GM12878 (cell line): ENCODE measurements at regions not wholly inside any gene's neighbourhood (a gene's known extent, or its start where the extent isn't known, plus 50 kb on each side); places are given as distances from the start of the nearest gene placed in this dataset.

Experiments
- CTCF ChIP-seq, 3 experiments: IDR thresholded peaks in 2 of 3; conservative IDR thresholded peaks in 1 of 3; 2 replicates each; pipeline ENCODE4 v1.5.1; 2011; ENCODE audit warnings: low read depth in 3 of 3, low read length in 3 of 3, mild to moderate bottlenecking in 3 of 3, control low read depth in 2 of 3, moderate library complexity in 2 of 3, inconsistent platforms in 1 of 3, mixed read lengths in 1 of 3; ENCODE audit not compliant: control insufficient read depth in 2 of 3, insufficient read depth in 1 of 3; ENCODE audit errors: extremely low read depth in 1 of 3
- E4F1 ChIP-seq: fragments of 450-650 bp; IDR thresholded peaks from 2 replicates; pipeline ENCODE4 v1.6.1; 2018; ENCODE audit warnings: borderline replicate concordance, mild to moderate bottlenecking; ENCODE audit not compliant: partially characterized antibody
- EZH2 ChIP-seq: IDR thresholded peaks from 2 replicates; pipeline ENCODE4 v1.6.1; 2012; ENCODE audit warnings: low read depth, mild to moderate bottlenecking, control low read depth, inconsistent platforms, low read length, borderline replicate concordance; ENCODE audit not compliant: control insufficient read depth
- HSF1 ChIP-seq: fragments of 150-350 bp; IDR thresholded peaks from 2 replicates; pipeline ENCODE4 v1.6.1; 2014; ENCODE audit warnings: mild to moderate bottlenecking, low read depth, low read length
- POLR2A ChIP-seq: IDR thresholded peaks from 2 replicates; pipeline ENCODE4 v1.6.1; 2011; ENCODE audit warnings: low read depth, mild to moderate bottlenecking, low read length
- RAD21 ChIP-seq: IDR thresholded peaks from 2 replicates; pipeline ENCODE4 v1.6.1; 2011; ENCODE audit warnings: mild to moderate bottlenecking, low read depth, low read length, moderate library complexity; ENCODE audit not compliant: insufficient read depth
- RELA ChIP-seq: fragments of 450-650 bp; IDR thresholded peaks from 2 replicates; pipeline ENCODE4 v1.8.0; 2014; ENCODE audit warnings: borderline replicate concordance; ENCODE audit not compliant: partially characterized antibody
- SIN3A ChIP-seq: IDR thresholded peaks from 2 replicates; pipeline ENCODE4 v1.6.1; 2012; ENCODE audit warnings: low read depth, low read length, improper control_type of control experiment
- ZBTB33 ChIP-seq: fragments of 450-650 bp; IDR thresholded peaks from 2 replicates; pipeline ENCODE4 v1.6.1; 2017; ENCODE audit warnings: mild to moderate bottlenecking
- ZNF274 ChIP-seq: IDR thresholded peaks from one replicate; pipeline ENCODE4 v1.8.0; 2011; ENCODE audit not compliant: insufficient read length, insufficient read depth
- ZNF592 ChIP-seq: fragments of 450-650 bp; IDR thresholded peaks from 2 replicates; pipeline ENCODE4 v1.6.1; 2017; ENCODE audit warnings: mild to moderate bottlenecking, moderate library complexity

GRCh38 chr4:120207021-120207420 is 140.4 kb upstream of the MAD2L1 start:
- TF ChIP-seq SIN3A (no peak), ZBTB33 (no peak), CTCF (IDR thresholded peaks at IDR 0.05 in 2 of 3, conservative IDR thresholded peaks at IDR 0.05 in 1 of 3; ENCODE audit: control insufficient read depth in 2 of 3, extremely low read depth in 1 of 3, insufficient read depth in 1 of 3, low read depth in 3 of 3, low read length in 3 of 3) (no peak), ZNF274 (no peak), EZH2 (no peak), HSF1 (no peak), RAD21 (no peak), RELA (no peak), ZNF592 (no peak), E4F1 (no peak), POLR2A (no peak)
